Motor neuron (in vitro differentiated cells): ENCODE measurements at regions not wholly inside any gene's neighbourhood (a gene's known extent, or its start where the extent isn't known, plus 50 kb on each side); places are given as distances from the start of the nearest gene placed in this dataset.
A peak's percentile ranks its signal among the peaks of the same experiment; 100 is the strongest.

ENCODE experiments used
- ATAC-seq, 8 experiments: fragments of 200-7000 bp; cut with Tn5 transposase; replicated peaks in 6 of 8; 2 replicates each; pipeline ENCODE4 v1.8.0; 2021; ENCODE audit warnings: mild to moderate bottlenecking in 8 of 8, moderate library complexity in 8 of 8
- H3K27ac ChIP-seq, 2 donors: fragments of 250-450 bp; sonication (Bioruptor Pico); 2 replicates each; pipeline ENCODE4 v1.9.0; 2021; ENCODE audit warnings: antibody characterized with exemption in 2 of 2, mild to moderate bottlenecking in 2 of 2, moderate library complexity in 1 of 2
- H3K4me1 ChIP-seq, 2 donors: fragments of 250-450 bp; sonication (Bioruptor Pico); replicated peaks in 1 of 2; 2 replicates each; pipeline ENCODE4 v1.6.1; 2021; ENCODE audit warnings: antibody characterized with exemption in 2 of 2, mild to moderate bottlenecking in 2 of 2, moderate library complexity in 1 of 2
- H3K4me3 ChIP-seq, 5 donors: fragments of 250-450 bp; sonication (Bioruptor Pico); 2 replicates each; pipeline ENCODE4 v1.9.0; 2021; ENCODE audit warnings: antibody characterized with exemption in 5 of 5, mild to moderate bottlenecking in 5 of 5, moderate library complexity in 4 of 5
- WGBS, 10 experiments: fragments of 450-650 bp; shearing (Covaris generic); methylation state at CpG; one replicate each; pipeline ENCODE4 v1.0.0; 2022; 5-methylcytosine and 5-hydroxymethylcytosine counted together
- in situ Hi-C, 9 experiments: fragments of 400-800 bp; cut with MboI; loops; one replicate each; pipeline ENCODE4 v1.15.0; 2021; ENCODE audit warnings: low sequenced_read_pairs in 9 of 9, low pct_unique_long_range_greater_than_20kb in 2 of 9; ENCODE audit not compliant: unreplicated experiment in 9 of 9

DNA sequence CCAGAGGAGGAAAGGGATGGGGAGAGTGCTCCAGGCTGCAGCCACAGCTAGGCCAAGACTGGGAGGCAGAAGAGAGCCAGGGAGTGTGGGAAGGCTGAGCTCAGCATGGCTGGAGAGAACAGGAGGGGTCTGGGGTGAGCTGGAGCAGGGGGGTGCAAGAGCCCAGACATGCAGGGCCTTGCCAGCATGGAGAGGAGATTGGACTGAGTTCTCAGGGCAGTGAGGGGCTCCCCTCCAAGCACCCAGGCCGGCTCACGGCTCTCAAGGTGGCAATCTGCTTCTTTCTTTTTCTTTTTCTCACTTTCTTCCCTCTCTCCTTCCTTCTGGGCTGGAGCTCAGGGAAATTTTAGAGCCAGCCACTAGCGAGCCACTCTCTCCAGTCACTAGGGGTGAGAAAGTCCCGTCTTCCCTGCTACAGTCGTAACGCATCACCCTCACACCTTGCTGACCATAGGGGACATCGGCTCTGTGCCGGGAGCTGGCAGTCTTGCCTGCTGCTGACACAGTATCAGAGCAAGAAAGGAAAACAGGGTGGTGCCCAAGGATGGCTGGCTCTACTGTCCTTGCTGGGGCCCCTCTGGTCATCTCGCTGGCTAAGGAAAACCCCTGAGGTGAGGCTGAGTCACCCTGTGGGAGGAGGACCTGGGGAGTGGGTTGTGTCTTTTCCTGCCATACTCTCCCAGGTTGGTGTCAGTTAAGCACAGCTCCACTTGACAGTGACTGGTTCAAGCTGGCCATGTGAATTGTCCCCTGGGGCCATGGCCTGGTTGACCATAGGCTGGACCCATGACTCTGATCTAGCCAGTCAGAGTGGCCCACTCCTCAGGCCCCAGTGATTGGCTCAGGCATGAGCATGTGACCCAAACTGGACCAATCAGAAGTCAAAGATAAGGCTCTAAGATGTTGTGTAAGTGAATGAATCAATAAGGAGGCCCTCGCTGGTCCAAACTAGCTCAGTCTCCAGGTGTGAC, 135.1 kb upstream of the PMEPA1 start:
- ATAC-seq = peak in 5 of 8 experiments; percentile 23 to 62 (median 53)
- 66 to 93% (median 80%) methylated on average over 1 to 7 of the region's 10 CpGs; no CpG with 5 or more reads in 3 of the 10 experiments for WGBS, 10 experiments

DNA sequence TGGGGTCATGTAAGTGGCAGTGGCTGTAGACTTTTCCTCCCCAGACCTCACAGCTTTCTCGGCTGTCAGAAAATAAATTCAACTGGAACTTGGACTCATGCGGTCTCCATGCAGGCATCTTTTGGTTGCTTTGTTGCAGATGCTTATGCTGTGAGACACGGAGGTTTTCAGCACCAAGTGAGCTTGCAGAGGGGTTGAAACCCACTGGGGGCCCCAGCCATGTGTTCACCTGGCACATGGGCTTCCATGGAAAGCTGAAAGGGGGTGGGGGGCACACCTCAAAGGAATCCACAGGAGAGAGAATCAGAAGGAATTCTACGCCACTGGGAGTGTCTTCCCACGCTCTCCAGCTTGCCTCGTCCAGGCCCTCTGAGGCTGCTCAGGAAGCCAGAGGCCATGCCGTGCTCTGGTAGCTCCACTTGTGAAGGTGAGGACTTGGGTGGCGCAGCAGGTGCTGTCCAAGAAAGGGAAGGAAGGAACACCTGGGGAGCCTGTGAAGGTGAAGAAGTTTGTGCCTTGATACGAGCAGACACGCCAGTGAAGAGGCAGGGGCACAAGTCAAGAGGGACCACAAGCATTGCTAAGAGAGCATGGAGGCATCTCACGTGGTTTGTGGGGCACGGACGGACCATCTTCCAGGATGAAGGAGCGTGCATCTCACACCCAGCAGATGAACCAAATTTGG, 134.3 kb upstream of the PMEPA1 start:
- no peak overlapping the region for H3K27ac ChIP-seq
- 72 to 100% (median 87%) methylated on average over 1 to 6 of the region's 14 CpGs; no CpG with 5 or more reads in 1 of the 10 experiments for WGBS, 10 experiments
- no peaks in the 10 kb centered on the region for H3K4me1 ChIP-seq
- H3K4me3 ChIP-seq = no peak overlapping the region
- in situ Hi-C loops = no loop called here
- ATAC-seq = no peak

More for the DNA sequence above, 135.1 kb upstream of the PMEPA1 start:
- in situ Hi-C loops = no loop called here
- H3K4me3 ChIP-seq = no peak overlapping the region
- peak overlapping the region in 1 of 2 donors; percentile 18 for H3K27ac ChIP-seq
- H3K4me1 ChIP-seq = no peaks in the 10 kb centered on the region

DNA sequence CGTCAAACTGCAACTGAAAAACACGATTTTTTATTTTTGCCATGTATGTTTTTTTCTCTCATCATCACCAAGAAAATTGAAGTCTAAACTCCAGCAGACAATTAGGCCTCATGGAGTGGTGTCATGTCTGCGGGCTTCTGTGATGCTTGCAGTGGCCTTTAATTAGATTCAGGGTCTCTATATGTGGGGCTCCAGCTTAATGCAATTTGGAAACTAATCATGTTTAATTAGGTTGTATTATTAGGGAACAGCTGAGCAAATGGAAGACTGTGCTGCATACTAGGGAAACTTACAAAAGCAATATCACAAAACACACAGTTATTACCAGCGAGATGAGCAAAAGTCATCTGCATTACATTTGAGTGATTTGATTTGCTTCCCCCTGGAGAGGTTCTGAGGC, 132.9 kb upstream of the PMEPA1 start:
- Histone ChIP-seq H3K27ac (no peak overlapping the region), H3K4me1 (no peaks in the 10 kb centered on the region), H3K4me3 (no peak overlapping the region)
- ATAC-seq = peak in 1 of 8 experiments; percentile 50
- in situ Hi-C loops = no loop called here
- 54 to 100% (median 77%) methylated on average over 1 to 4 of the region's 4 CpGs for WGBS, 10 experiments

- in situ Hi-C loops = no loop called here
- no peak for ATAC-seq
- Histone ChIP-seq H3K27ac (no peak overlapping the region), H3K4me3 (no peak overlapping the region), H3K4me1 (no peaks in the 10 kb centered on the region)
- 80 to 100% (median 100%) methylated on average over 1 to 2 of the region's 11 CpGs; no CpG with 5 or more reads in 7 of the 10 experiments for WGBS, 10 experiments
Observed at GRCh38 chr20:57841297-57841866, 131.6 kb upstream of the PMEPA1 start.

DNA sequence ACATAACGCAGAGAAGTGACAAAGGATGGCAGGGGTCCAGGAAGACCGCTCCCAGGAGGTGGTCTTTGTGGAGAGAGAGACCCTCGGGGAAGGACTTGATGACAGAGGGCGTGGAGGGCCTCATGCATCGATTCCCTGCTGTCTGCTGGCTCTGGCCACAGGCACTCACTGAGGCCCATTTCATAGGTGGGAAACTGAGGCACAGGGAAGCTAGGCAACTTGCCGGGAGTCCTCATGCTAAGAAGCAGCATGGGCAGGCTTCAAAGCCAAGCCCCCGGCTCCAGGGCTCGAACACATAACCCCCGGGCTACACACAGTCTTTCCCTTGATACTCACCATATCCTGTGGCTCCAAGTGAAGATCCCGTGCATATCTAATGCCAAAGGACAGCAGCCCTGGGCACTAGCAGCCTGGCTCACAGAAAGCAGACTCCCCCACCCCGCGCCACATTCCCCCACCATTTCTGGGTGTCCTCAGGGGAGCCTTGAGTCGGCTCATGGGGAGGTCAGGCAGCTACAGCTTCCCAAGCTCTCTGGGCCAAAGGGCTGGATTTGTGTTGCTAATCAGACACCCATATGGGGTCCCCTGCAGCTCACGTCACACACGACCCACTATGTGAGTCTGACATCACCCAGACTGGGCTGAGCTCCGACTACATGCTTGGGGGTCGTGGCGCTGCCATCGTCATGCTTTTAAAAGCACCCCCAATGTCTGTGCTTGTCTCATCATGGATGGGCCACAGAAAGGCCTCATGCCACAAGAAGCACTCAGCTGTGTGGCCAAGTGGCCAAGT, 130.9 kb upstream of the PMEPA1 start:
- WGBS, 10 experiments = 30 to 100% (median 83%) methylated on average over 1 to 4 of the region's 19 CpGs; no CpG with 5 or more reads in 4 of the 10 experiments
- no peak for ATAC-seq
- in situ Hi-C loops = no loop called here
- H3K4me1 ChIP-seq = peaks cover 0 to 3% of the 10 kb centered on the region in 2 donors
- no peak overlapping the region for H3K4me3 ChIP-seq
- H3K27ac ChIP-seq = no peak overlapping the region

DNA sequence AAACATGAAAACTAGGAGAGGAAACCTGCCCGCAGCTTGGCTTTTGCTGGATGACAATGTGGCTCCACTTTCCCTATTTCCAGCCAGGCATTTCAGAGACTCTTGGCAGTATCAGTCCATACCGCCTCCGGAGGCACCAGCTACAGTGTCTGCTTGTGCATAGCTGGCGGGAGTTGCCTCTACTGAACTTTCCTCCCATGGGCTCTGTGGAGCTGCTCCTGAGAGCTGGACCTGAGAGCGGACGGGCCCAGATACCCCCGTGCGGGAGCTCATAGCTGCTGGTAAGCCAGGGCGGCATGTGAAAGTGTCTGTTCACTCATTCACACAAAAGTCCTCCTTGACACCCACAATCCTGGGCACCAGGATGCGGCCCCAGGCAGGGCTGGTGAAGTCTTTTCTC, 130.3 kb upstream of the PMEPA1 start:
- no peak overlapping the region for H3K27ac ChIP-seq
- peaks cover 0 to 5% of the 10 kb centered on the region in 2 donors for H3K4me1 ChIP-seq
- 20 to 80% (median 68%) methylated on average over 1 to 2 of the region's 10 CpGs; no CpG with 5 or more reads in 6 of the 10 experiments for WGBS, 10 experiments
- no peak overlapping the region for H3K4me3 ChIP-seq
- no peak for ATAC-seq
- in situ Hi-C loops = no loop called here

DNA sequence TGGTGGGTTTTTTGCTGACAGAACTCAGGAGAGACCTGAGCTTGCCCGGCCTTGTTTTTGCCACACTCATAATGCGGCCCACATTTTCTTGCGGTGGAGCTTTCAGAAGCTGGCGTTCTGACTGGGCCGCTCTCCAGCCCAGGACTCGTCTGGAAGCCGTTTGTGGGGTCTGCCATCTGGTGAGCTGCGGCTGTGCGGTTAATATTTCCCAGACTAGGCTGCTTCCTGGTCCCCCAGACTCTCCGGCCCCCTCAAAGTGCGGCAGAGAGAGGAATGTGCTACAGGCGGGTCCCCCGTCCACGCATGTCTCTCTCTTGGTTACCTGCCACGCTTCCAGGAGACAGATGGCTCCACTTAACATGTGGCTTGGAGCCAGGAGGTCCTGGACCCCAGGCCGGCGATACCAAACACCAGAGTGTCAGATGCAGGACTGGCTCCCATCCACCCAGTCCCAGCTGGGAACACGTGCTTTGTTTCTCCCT, 128.9 kb upstream of the PMEPA1 start:
- no peak overlapping the region for H3K27ac ChIP-seq
- in situ Hi-C loops = no loop called here
- no peak for ATAC-seq
- H3K4me3 ChIP-seq = no peak overlapping the region
- peaks cover 0 to 5% of the 10 kb centered on the region in 2 donors for H3K4me1 ChIP-seq
- WGBS, 10 experiments = 0 to 100% (median 49%) methylated on average over 1 to 10 of the region's 18 CpGs; no CpG with 5 or more reads in 2 of the 10 experiments

DNA sequence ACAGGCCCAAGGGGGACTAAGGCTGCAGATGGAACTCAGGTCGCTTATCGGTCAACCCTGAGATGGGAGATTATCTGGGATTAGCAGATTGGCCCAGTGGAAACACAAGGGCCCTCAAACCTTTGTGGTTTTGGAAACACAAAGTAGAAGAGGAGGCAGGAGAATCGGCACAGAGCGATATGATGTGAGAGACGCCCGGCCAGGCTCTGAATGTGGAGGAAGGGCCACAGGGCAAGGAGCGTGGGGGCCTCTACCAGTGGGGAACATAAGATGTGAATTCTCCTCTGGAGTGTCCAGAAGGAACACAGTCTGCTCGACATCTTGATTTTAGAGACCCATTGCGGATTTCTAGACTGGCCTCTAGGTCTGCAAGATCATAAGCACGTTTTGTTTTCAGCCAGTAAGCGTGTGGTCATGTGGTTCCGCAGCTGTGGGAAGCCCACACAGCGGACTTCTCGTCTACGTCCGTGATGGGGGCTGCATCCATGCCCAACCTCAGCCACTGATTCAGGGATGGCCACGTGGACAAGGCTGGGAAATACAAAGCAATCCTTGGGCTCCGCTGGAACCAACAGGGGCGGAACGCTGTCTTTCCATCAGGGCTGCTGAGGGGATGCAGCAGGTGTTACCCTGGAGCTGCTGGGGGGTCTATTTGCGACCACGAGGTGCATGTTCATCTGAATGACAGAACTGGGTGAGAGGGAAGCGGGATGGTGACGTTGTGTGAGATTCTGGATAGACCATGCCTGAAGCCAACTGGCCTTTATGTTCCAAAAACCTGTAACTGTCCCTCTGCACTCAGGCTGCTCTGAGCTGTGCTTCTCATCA, 127.6 kb upstream of the PMEPA1 start:
- 66 to 100% (median 83%) methylated on average over 1 to 16 of the region's 24 CpGs; no CpG with 5 or more reads in 2 of the 10 experiments for WGBS, 10 experiments
- H3K27ac ChIP-seq = no peak overlapping the region
- peaks cover 0 to 5% of the 10 kb centered on the region in 2 donors for H3K4me1 ChIP-seq
- H3K4me3 ChIP-seq = no peak overlapping the region
- no peak for ATAC-seq
- in situ Hi-C loops = no loop called here

DNA sequence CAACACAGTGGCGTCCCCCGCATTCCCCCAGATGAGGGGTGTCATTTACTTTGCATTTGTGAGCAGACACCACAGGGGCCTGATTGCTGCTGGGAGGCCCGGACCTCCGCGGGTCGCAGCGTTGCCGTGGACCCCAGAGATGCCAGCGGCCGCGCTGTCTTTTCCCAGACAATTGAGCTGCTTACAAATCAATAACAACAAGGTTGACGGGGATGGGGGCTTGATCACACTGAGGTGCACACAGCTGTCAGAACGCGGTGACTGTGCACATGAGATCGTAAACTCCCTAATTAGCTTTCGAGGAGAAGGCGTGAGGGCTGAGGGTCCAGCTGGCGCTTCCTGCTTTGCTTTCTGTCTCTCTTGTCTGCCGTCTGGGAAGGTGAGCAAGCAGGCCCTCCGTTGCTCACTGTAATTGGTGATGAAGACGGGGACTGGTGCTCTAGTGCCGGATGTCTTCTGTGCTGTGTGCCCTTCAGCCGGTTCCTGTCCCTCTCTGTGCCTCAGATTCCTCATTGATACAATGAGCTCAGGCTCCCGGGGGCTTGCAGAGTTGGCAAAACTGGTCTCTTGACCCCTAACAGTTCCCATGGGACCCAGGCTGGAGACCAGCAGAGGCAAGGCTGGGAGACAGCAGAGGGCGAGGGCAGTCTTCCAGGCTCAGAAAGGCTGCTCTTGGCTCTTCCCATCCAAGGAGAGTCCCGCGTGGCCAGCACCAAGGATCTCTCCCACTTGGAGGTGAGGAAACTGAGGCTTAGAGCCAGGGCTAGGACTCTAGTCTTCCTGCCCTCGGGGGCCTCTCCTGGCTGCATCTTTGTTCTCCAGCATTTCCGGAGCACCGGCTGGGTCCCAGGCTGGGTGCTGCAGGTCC, 126.0 kb upstream of the PMEPA1 start:
- WGBS, 10 experiments = 20 to 93% (median 47%) methylated on average over 1 to 14 of the region's 30 CpGs; no CpG with 5 or more reads in 1 of the 10 experiments
- ATAC-seq = peak in 4 of 8 experiments; percentile 56 to 68 (median 62)
- Histone ChIP-seq H3K4me3 (no peak overlapping the region), H3K27ac (no peak overlapping the region), H3K4me1 (peaks cover 0 to 8% of the 10 kb centered on the region in 2 donors)
- in situ Hi-C loops = no loop called here

DNA sequence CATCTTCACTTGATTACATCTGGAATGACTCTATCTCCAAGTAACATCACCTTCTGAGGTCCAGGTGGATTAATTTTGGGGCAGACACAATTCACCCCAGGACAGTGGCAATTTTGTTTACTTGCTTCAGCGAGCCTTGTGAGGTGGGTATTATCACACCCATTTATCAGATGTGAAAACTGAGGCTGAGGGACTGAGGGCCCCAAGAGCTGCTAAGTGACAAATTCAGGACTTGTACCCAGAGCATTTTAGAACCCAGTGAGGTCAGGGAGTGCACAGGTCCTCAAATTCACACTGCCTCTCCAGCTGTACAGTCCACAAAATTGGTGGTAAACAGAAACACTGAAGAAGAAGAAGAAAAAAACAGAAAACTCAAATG, 125.2 kb upstream of the PMEPA1 start:
- Histone ChIP-seq H3K27ac (no peak overlapping the region), H3K4me1 (peaks cover 0 to 8% of the 10 kb centered on the region in 2 donors), H3K4me3 (no peak overlapping the region)
- in situ Hi-C loops = no loop called here
- ATAC-seq = no peak
- 20 to 100% (median 73%) methylated on average over 1 of the region's 1 CpG; no CpG with 5 or more reads in 4 of the 10 experiments for WGBS, 10 experiments
